Lower leg skin (tissue), 4 donors: ENCODE measurements at regions not wholly inside any gene's neighbourhood (a gene's known extent, or its start where the extent isn't known, plus 50 kb on each side); places are given as distances from the start of the nearest gene placed in this dataset.

Source experiments
- DNase-seq, 2 donors: peaks; one replicate each; pipeline ENCODE4 v3.0.0-alpha.2; 2019; ENCODE audit warnings: low spot score in 2 of 2
- H3K4me3 ChIP-seq: fragments of 200-600 bp; sonication (generic); 2 replicates; pipeline ENCODE4 v1.5.1; 2017; ENCODE audit warnings: mild to moderate bottlenecking, low read depth; ENCODE audit not compliant: poor library complexity, severe bottlenecking
- POLR2A ChIP-seq, 2 donors: fragments of 450-650 bp; IDR thresholded peaks; one replicate each; pipeline ENCODE4 v1.6.1; 2016 to 2017; ENCODE audit warnings: antibody characterized with exemption in 2 of 2, mild to moderate bottlenecking in 1 of 2, moderate library complexity in 1 of 2
- WGBS, 2 donors: methylation state at CpG; one replicate each; pipeline ENCODE4 v1.1.5; 2018; 5-methylcytosine and 5-hydroxymethylcytosine counted together
- intact Hi-C: fragments of 100-400 bp; cut with DNase I; formaldehyde crosslinking; loops from one replicate; pipeline ENCODE4 v1.15.0; 2023; ENCODE audit warnings: low total_unique reads
- TF ChIP-seq, protein P1 (sequence below), 3 donors: fragments of 450-650 bp; IDR thresholded peaks; one replicate each; pipeline ENCODE4 v1.5.1; 2016; ENCODE audit warnings: antibody characterized with exemption in 3 of 3, mild to moderate bottlenecking in 3 of 3, moderate library complexity in 2 of 3

DNA sequence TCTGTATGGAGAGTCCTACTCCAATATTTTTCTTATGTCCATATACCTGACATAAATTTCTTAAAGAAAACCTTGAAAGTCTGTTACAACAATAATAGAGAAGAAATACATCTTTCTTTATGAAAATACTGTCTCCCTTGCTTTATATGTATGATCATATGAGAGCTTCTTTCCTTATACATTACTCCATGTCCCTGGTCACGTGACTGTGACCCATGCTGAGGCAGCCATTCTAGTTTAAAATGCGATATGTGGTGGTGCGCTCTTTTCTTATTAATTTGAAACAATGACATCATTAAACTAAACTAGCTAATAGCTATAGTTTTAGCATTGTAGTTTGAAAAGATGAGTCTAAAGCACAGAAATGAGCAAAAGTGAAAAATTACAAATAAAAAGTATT, 1120.3 kb upstream of the PRR20A start:
- TF ChIP-seq POLR2A (IDR thresholded peaks at IDR 0.05): no peak
- TF ChIP-seq, protein P1, sequence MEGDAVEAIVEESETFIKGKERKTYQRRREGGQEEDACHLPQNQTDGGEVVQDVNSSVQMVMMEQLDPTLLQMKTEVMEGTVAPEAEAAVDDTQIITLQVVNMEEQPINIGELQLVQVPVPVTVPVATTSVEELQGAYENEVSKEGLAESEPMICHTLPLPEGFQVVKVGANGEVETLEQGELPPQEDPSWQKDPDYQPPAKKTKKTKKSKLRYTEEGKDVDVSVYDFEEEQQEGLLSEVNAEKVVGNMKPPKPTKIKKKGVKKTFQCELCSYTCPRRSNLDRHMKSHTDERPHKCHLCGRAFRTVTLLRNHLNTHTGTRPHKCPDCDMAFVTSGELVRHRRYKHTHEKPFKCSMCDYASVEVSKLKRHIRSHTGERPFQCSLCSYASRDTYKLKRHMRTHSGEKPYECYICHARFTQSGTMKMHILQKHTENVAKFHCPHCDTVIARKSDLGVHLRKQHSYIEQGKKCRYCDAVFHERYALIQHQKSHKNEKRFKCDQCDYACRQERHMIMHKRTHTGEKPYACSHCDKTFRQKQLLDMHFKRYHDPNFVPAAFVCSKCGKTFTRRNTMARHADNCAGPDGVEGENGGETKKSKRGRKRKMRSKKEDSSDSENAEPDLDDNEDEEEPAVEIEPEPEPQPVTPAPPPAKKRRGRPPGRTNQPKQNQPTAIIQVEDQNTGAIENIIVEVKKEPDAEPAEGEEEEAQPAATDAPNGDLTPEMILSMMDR (IDR thresholded peaks at IDR 0.05): no peak
- intact Hi-C loops: no loop called here
- H3K4me3 ChIP-seq: no peak overlapping the region
- WGBS, 2 donors: 82 to 85% methylated on average over 3 of the region's 3 CpGs
- no peak for DNase-seq

DNA sequence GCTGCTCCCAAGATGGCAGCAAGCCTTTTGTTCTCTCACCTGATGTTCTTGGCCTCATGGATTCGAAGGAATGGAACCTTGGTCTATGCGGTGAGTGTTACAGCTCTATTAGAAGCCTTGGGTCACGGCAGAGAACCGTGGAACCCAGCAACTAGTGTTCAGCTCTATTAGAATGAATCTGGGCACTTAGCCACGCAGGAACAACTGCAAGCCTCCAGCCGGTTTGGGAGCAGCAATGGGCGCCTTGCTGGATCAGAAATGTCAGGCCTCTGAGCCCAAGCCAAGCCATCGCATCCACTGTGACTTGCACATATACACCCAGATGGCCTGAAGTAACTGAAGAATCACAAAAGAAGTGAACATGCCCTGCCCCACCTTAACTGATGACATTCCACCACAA, 1100.7 kb upstream of the PRR20A start:
- TF ChIP-seq, protein P1 (IDR thresholded peaks at IDR 0.05): no peak
- TF ChIP-seq POLR2A (IDR thresholded peaks at IDR 0.05): no peak
- intact Hi-C loops: no loop called here
- DNase-seq: no peak
- no peak overlapping the region for H3K4me3 ChIP-seq
- WGBS, 2 donors: 86 to 90% methylated on average over 8 of the region's 8 CpGs

DNA sequence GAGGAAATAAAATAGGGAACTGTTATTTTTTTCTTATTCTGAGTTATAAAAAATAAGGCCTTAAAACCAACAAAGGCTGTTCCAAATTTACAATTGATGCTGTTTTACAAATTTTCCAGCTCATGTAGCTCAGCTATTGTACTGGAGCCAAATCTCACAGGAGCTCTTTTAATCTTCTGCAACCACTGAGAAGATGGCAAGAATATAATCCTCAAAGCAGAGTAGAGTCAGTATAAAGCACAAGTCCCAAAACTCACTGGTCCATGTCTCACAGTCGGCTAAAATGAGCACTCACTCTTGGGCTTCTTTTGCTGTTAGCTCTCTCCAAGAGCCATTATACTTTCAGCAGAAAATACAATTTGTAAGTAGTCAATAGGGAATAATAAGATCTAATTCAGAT, 1074.4 kb upstream of the PRR20A start:
- TF ChIP-seq, protein P1 (IDR thresholded peaks at IDR 0.05): no peak
- no peak for TF ChIP-seq POLR2A (IDR thresholded peaks at IDR 0.05)

DNA sequence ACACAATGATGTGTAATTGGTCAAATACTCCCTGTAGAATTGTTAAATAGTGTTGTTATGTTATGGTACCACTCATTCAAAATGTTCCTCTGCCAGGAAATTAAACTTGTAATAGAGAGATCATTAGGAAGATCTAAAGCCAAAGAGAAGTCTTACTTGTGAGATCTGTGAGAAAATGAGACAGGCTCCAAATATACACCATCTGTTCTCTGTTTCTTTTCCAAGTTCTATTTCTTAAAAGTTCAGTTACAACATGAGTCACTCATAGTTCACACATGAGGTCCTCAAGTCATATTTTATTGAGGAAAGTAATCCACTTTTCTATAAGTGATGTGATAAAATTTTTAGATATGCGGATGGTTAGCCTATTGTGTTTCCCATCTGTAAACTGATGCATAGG, 1038.1 kb upstream of the PRR20A start:
- no peak for DNase-seq
- intact Hi-C loops: no loop called here

More for the DNA sequence above, 1074.4 kb upstream of the PRR20A start:
- intact Hi-C loops: no loop called here
- no peak for DNase-seq
- no peak overlapping the region for H3K4me3 ChIP-seq
- WGBS, 2 donors: 77 to 89% methylated on average over 1 of the region's 1 CpG

DNA sequence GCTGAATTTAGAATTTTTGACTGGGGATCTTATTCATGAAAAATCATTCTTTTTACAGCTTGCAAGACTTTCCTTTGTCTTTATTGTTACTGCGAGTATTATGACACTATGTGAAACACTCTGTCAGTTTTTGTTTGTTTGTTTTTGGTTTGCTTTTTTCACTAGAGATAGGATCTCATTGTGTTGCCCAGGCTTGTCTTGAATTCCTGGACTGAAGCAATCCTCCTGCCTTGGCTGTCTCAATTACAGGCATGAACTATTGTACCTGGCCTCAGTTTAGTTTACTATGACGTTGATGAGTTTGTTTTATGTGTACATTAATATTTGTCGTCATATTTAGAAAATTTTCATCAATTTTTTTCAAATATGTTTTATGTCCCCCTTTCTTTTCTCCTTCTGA, 1030.0 kb upstream of the PRR20A start:
- WGBS, 2 donors: 47 to 48% methylated on average over 3 of the region's 3 CpGs
- no peak overlapping the region for H3K4me3 ChIP-seq
- no peak for TF ChIP-seq POLR2A (IDR thresholded peaks at IDR 0.05)
- TF ChIP-seq, protein P1 (IDR thresholded peaks at IDR 0.05): no peak
- intact Hi-C loops: no loop called here
- DNase-seq: no peak

More for the DNA sequence above, 1038.1 kb upstream of the PRR20A start:
- TF ChIP-seq, protein P1 (IDR thresholded peaks at IDR 0.05): no peak
- TF ChIP-seq POLR2A (IDR thresholded peaks at IDR 0.05): no peak
- H3K4me3 ChIP-seq: no peak overlapping the region
- 56 to 59% methylated on average over 1 of the region's 1 CpG for WGBS, 2 donors

DNA sequence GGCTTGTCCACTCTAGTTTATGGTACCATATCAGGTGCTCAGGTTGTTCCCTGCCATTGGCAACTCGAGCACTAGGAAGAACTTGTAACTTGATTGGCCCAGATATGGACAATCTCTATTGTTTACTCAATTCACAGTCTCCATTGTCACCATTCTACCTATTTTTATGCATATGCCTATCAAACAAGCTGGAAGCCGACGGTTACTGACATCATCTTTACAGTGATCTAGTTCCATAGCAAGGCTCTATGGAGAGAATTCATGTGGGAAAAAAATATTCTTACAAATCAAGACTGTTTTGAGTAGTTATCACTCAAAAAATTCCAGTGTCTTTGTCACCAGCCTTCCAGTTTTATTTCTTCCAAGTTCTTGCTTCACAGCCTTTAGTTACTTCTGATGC, 1006.2 kb upstream of the PRR20A start:
- intact Hi-C loops: no loop called here
- no peak overlapping the region for H3K4me3 ChIP-seq
- no peak for TF ChIP-seq POLR2A (IDR thresholded peaks at IDR 0.05)
- TF ChIP-seq, protein P1 (IDR thresholded peaks at IDR 0.05): no peak
- WGBS, 2 donors: 78 to 80% methylated on average over 3 of the region's 3 CpGs
- DNase-seq: no peak
